Lower leg skin (tissue), 4 donors: ENCODE measurements at regions not wholly inside any gene's neighbourhood (a gene's known extent, or its start where the extent isn't known, plus 50 kb on each side); places are given as distances from the start of the nearest gene placed in this dataset.

ENCODE experiments used
- DNase-seq, 2 donors: peaks; one replicate each; pipeline ENCODE4 v3.0.0-alpha.2; 2019; ENCODE audit warnings: low spot score in 2 of 2
- H3K4me3 ChIP-seq: fragments of 200-600 bp; sonication (generic); 2 replicates; pipeline ENCODE4 v1.5.1; 2017; ENCODE audit warnings: mild to moderate bottlenecking, low read depth; ENCODE audit not compliant: poor library complexity, severe bottlenecking
- POLR2A ChIP-seq, 2 donors: fragments of 450-650 bp; IDR thresholded peaks; one replicate each; pipeline ENCODE4 v1.6.1; 2016 to 2017; ENCODE audit warnings: antibody characterized with exemption in 2 of 2, mild to moderate bottlenecking in 1 of 2, moderate library complexity in 1 of 2
- WGBS, 2 donors: methylation state at CpG; one replicate each; pipeline ENCODE4 v1.1.5; 2018; 5-methylcytosine and 5-hydroxymethylcytosine counted together
- intact Hi-C: fragments of 100-400 bp; cut with DNase I; formaldehyde crosslinking; loops from one replicate; pipeline ENCODE4 v1.15.0; 2023; ENCODE audit warnings: low total_unique reads
- TF ChIP-seq, protein P1 (sequence below), 3 donors: fragments of 450-650 bp; IDR thresholded peaks; one replicate each; pipeline ENCODE4 v1.5.1; 2016; ENCODE audit warnings: antibody characterized with exemption in 3 of 3, mild to moderate bottlenecking in 3 of 3, moderate library complexity in 2 of 3

DNA sequence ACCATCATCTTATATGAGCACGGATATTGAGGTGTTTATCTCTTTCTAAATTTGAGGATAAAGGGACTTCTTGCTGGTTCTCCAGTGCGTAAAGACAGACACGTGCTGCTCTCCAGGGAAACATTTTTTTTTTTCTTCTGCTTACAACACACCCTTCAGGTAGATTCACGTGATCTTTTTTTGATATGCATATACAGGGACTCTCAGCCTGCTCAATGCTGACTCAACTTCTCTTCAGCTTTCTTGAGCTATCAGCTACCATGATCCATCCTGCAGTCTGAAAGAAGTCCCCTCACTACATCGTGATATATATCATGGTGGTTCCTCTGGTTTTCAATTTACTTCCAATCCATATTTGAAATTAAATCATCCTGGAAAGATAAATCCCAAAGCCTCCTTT lies 87.1 kb upstream of the SLITRK3 start:
- 74 to 76% methylated on average over 5 of the region's 5 CpGs for WGBS, 2 donors
- no peak for TF ChIP-seq POLR2A (IDR thresholded peaks at IDR 0.05)
- TF ChIP-seq, protein P1, sequence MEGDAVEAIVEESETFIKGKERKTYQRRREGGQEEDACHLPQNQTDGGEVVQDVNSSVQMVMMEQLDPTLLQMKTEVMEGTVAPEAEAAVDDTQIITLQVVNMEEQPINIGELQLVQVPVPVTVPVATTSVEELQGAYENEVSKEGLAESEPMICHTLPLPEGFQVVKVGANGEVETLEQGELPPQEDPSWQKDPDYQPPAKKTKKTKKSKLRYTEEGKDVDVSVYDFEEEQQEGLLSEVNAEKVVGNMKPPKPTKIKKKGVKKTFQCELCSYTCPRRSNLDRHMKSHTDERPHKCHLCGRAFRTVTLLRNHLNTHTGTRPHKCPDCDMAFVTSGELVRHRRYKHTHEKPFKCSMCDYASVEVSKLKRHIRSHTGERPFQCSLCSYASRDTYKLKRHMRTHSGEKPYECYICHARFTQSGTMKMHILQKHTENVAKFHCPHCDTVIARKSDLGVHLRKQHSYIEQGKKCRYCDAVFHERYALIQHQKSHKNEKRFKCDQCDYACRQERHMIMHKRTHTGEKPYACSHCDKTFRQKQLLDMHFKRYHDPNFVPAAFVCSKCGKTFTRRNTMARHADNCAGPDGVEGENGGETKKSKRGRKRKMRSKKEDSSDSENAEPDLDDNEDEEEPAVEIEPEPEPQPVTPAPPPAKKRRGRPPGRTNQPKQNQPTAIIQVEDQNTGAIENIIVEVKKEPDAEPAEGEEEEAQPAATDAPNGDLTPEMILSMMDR (IDR thresholded peaks at IDR 0.05): no peak
- intact Hi-C loops: no loop called here
- no peak for DNase-seq
- no peak overlapping the region for H3K4me3 ChIP-seq

DNA sequence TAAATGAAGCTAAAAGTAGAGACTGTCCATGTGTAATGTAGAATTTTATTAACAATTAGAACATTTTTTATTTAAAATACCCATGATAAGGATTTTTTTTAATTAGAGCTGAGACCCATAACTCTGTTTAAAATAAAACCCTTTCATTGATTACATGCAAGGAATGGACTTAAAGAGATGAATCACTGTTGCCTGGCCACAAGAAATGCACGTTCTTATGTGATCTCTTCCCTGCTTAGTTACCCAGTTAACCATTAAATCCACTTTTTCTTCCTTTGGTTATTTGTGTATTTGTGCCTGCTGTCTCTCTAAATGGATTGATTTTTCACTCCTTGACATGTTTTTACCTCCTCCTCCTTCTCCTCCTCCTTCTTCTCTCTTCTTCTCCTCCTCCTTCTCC lies 83.3 kb upstream of the SLITRK3 start:
- intact Hi-C loops: no loop called here
- no peak for TF ChIP-seq POLR2A (IDR thresholded peaks at IDR 0.05)
- TF ChIP-seq, protein P1 (IDR thresholded peaks at IDR 0.05): no peak
- 51 to 72% methylated on average over 1 of the region's 1 CpG for WGBS, 2 donors
- DNase-seq: no peak
- no peak overlapping the region for H3K4me3 ChIP-seq

DNA sequence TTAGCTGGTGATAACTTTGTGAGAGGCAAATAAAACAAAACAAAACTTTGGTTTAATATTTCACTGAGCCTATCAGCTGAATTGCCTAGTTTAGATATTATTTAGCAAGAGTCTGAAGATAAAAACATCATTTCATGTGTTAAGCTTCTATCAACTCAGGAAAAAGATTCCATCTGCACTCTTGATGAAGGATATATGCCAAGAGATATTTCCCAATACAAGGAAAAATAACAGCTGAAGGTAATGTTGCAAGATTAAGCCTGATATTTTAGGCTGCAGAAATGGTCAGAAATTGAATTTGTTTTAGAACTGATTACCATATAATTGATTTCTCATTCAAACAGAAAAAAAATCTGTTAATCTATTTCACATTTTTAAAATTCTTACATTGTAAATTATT lies 77.2 kb upstream of the SLITRK3 start:
- DNase-seq: no peak
- intact Hi-C loops: loop anchor here (5.0 kb wide), 1 partner anchor 1481 kb away; no protein-coding TSS in a partner anchor
- no peak overlapping the region for H3K4me3 ChIP-seq
- TF ChIP-seq POLR2A (IDR thresholded peaks at IDR 0.05): no peak
- TF ChIP-seq, protein P1 (IDR thresholded peaks at IDR 0.05): no peak

DNA sequence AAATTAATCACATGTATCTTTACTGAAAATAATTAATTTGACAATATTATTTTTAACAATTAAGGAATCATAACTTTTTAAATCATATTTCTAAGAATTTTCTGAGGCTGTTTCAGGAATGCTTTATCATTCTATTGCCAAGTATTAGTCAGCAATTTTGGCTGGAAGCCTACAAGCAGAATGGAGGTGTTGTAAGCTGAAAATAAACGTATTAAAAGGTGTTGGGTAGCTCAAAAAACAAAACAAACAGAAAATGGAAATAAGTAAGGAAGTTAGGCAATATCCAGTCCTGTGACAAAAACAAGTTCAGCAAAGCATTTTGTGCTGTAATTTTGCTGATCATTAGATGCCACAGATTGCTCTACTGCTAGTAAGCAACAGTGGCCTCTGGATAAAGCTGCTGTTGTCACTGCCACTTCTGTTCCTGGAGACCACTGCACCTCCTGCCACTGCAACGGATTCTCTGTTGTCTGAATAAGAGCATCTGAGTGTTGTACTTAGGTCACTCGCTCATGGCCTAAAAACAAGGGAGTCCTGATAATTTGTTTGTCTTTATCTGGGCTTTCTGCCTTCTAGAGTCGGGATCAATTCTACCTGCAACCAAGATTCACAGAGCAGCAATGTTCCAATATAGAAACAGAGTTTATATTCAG lies 63.5 kb upstream of the SLITRK3 start:
- intact Hi-C loops: no loop called here
- DNase-seq: no peak
- TF ChIP-seq, protein P1 (IDR thresholded peaks at IDR 0.05): no peak
- no peak for TF ChIP-seq POLR2A (IDR thresholded peaks at IDR 0.05)
- WGBS, 2 donors: 58 to 60% methylated on average over 4 of the region's 4 CpGs
- H3K4me3 ChIP-seq: no peak overlapping the region

DNA sequence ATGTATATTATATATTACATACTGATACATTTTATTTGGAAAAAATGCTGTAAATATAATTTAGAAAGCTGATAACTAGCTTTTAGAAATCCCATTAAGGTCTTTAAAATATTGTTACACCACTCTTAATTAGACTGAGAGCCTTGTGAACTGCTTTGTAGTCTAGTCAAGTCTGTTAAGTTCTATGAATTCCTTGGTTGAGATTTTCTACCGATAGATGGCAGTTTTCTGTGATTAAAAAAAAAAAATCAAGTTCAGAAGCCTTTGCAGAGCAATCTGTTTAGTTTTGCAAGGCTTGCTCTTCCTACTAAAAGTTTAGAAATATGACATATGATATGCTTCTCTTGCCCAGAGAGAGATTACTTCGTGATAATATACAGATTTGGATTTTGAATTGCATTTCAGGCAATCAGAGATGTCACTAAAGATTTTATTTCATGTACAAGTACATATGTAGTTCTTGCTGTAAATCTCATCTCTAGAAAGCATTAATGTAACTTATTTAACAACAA lies 60.4 kb upstream of the SLITRK3 start:
- intact Hi-C loops: no loop called here
- no peak for TF ChIP-seq POLR2A (IDR thresholded peaks at IDR 0.05)
- TF ChIP-seq, protein P1 (IDR thresholded peaks at IDR 0.05): no peak
- 36 to 41% methylated on average over 2 of the region's 2 CpGs for WGBS, 2 donors
- no peak for DNase-seq
- H3K4me3 ChIP-seq: no peak overlapping the region

DNA sequence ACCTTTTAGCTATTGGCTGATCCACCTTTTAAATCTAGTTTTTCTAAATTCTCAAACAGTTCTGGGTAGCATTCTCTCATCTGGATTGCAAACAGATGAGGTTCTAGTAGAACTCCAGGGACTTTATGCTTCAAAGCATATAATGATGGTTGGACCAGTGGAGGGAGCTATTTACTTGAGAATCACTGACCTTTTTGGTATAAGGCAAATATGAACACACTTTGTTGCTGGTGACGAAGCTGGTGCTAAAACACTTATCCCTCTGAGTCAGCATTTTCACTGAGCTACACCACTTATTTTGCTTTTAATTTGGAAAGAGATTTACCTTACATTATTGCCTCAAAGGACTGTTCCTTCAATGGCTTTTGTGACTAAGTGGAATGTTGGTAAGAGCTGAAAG lies 58.6 kb upstream of the SLITRK3 start:
- no peak overlapping the region for H3K4me3 ChIP-seq
- no peak for TF ChIP-seq POLR2A (IDR thresholded peaks at IDR 0.05)
- TF ChIP-seq, protein P1 (IDR thresholded peaks at IDR 0.05): no peak
- intact Hi-C loops: no loop called here
- DNase-seq: no peak
- WGBS, 2 donors: 26 to 28% methylated on average over 1 of the region's 1 CpG
